IPS-18c (cell line): ENCODE measurements at regions not wholly inside any gene's neighbourhood (a gene's known extent, or its start where the extent isn't known, plus 50 kb on each side); places are given as distances from the start of the nearest gene placed in this dataset.
"Not testable (repeated sequence)": the region's sequence is repeated elsewhere in the genome, so short reads cannot be mapped to it uniquely, and the experiment has no call there.

ENCODE experiments used
- H3K4me3 ChIP-seq: 2 replicates; pipeline ENCODE4 v1.7.0; 2013; ENCODE audit warnings: low read depth, mild to moderate bottlenecking, low read length, moderate library complexity; ENCODE audit not compliant: insufficient read depth
- H3K9me3 ChIP-seq: one replicate; pipeline ENCODE4 v1.6.1; 2013; ENCODE audit warnings: mild to moderate bottlenecking, low read length, moderate library complexity; ENCODE audit not compliant: control insufficient read depth, insufficient read depth

DNA sequence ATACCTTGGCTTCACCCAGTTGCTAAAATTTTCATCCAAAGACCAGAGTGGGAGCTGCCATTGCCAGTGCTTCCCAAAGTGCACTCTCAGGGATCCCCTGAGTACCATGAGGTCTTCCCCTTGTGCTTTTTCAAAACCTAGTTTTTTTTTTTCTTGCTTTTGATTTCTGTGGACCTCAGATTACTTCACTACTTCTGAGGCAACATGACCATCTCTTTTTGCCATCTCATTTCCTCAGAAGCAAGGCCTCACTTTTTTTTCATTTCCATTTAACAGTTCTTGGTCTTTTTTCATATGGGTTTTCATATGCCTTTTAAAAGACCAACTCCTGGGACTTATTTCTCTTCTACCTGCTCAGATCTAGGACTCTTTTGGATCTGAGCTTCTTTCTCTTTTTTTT, 64.1 kb upstream of the MMS22L start:
- no peak overlapping the region for H3K4me3 ChIP-seq
- H3K9me3 ChIP-seq, result peaks cover 2% of the 10 kb centered on the region

DNA sequence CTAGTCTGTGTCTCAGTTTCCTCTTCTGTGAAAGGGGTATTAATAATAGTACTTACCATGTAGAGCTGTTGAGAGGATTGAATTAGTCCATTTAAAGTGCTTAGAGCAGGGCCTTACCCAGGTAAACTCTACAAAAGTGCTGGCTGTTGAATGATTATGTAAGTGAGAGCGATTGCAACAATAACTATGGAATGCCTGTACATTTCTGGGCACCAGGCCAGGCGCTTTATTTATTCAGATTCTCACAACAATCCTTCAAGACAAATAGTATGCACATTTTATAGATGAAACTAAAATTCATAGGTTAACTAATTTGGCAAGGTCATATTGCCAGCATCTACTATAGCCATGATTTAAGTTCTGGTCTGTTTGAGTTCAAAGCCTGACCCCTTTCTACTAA, 78.3 kb upstream of the MMS22L start:
- Histone ChIP-seq H3K4me3 (no peak overlapping the region), H3K9me3 (no peaks in the 10 kb centered on the region)

DNA sequence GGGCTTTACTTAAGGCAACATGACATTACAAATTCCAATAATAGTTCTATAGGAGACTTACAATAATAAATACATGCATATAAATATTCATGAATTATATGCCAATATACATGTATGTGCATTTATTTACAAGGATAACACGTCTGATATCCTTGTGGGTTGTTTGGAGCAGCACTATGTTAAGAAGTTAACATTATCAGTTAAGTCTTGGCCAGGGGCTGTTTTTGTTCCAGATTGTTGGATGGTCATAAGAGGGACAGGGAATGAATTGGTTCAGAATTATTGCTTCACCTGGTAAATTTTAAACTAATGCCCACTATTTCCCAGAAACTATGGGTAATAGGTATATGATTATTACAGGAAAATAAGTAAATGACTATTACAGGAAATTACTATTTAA, 81.3 kb upstream of the MMS22L start:
- Histone ChIP-seq H3K9me3 (no peaks in the 10 kb centered on the region), H3K4me3 (no peak overlapping the region)

DNA sequence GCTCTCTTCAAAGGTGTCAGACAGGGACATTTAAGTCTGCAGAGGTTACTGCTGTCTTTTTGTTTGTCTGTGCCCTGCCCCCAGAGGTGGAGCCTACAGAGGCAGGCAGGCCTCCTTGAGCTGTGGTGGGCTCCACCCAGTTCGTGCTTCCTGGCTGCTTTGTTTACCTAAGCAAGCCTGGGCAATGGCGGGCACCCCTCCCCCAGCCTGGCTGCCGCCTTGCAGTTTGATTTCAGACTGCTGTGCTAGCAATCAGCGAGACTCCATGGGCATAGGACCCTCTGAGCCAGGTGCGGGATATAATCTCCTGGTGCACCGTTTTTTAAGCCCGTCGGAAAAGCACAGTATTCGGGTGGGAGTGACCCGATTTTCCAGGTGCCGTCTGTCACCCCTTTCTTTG, 99.1 kb upstream of the MMS22L start:
- H3K9me3 ChIP-seq, H3K4me3 ChIP-seq: not testable (repeated sequence)

DNA sequence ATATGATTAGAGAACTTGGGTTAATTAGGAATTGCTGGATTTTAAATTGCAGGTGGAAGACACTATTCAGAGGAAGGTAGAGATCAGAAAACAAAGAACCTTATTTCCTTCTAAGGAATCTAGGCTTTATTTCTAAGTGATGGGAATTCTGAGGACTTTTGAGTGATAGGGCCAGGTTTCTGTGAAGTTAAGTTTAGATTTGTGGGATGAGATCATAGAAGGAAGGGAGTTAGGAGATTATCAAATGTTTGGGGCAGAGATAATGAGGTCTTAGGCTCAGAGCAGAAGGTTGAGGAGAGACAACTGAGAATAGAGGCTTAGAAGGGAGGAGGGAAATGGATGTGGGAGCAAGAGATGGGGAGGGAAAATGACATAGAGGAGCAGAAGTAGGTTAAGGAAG, 109.7 kb upstream of the MMS22L start:
- Histone ChIP-seq H3K4me3 (no peak overlapping the region), H3K9me3 (no peaks in the 10 kb centered on the region)

DNA sequence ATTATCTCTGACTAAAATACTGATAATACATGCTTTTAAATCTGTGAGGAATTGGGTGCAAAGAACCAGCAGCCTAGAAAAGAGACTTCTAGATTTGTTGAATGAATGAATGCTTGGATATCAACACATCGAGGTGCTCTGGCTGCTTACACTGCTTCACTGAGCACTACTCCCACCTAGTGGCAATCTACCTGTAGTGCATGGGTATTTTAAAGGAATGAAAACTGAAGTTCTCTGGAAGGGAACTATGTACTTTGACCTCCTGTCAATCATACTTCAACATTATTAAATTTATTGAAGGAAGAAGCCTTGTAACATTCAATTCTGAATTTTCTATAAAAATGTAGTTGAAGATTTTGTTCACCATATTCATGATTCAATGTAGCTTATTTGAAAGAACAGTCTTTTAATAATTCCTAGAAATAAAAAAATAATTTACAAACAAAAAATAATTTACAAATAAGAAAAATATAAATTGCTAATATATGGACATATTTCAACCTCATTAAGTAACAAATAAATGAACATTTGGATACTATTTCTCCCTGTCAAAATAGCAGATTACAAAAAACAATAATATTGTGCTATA, 111.2 kb upstream of the MMS22L start:
- H3K4me3 ChIP-seq, result no peak overlapping the region
- H3K9me3 ChIP-seq, result no peaks in the 10 kb centered on the region

DNA sequence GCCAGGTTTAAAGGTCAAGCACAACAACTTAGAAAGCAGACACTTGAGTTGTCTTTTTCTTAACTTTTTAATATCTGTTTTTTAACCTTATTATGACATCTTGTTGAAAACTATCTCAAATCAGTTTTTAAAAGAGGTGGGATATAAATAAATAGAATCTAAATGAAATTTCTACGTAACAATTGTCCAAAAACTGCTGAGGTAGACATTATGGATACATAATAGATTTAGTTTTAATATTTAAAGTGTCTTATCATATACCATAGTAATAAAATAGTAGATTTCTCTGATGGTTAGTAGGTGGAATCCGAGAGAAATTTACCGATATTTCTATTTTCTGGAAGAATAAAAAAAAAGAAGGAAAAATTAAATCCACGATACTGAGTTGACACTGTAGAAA, 113.9 kb upstream of the MMS22L start:
- no peak overlapping the region for H3K4me3 ChIP-seq

DNA sequence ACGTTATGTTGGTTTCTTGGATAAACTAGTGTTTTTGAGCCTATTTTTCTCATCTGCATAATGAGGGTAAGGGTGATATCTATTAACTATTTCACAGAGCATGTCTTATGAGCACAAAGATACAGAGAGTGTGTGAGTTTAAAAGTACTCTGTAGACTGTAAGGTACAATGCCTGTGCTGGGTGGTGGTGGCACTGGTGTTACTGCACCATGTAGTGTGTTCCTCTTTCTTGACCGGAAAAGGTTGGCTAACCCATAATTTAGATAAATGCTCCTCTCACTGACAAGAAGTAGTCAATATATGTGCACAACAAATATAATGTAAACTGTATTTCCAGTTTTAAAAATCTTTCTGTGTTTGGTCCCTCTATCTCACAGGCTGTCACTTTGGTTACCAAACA, 116.2 kb upstream of the MMS22L start:
- H3K4me3 ChIP-seq, result no peak overlapping the region
- no peaks in the 10 kb centered on the region for H3K9me3 ChIP-seq

More for the DNA sequence above, 113.9 kb upstream of the MMS22L start:
- H3K9me3 ChIP-seq, result no peaks in the 10 kb centered on the region

DNA sequence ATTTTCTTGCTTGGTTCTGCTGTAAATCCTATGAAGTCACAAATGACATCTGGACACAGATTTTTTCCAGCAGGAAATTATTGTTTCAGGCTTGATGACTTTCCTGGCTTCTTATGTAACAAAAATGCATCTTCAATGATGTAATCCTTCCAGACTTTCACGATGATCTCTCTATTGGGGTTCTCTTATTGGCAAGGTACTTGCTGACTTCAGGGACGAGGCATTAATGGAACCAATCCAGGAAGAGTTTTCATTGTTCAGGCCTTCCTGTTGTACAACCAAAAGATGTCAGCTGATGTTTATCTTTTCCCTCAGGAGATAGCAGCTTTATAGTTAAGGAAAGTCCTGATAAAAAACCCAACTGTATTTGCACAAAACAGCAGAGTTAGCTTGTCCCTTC, 118.5 kb upstream of the MMS22L start:
- H3K4me3 ChIP-seq, result no peak overlapping the region
- no peaks in the 10 kb centered on the region for H3K9me3 ChIP-seq

DNA sequence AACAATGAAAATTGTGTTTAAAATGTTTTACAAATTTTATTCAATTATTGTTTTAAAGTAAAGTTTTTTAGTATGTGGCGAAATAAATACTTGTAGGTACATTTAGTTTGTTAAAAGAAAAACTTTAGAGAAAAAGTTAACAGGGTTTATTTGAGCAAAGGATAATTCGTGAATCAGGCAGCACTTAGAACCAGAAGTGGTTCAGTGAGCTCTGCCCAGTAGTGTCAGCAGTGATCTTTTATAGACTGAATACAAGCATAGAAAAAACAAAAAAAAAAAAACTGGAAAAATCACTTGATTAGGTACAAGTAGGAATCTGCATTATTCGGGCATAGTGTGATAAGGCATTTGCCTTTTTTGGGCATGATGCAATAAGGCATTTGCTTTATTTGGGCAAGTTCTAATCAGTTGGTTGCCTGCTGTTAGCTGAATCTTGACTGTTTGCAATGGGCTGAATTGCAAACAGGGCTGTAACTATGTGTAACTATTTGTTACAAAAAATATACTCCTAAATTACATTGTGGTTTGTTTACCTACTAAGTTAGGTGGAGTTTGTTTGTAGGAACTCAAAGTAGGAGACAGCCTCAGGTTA, 122.9 kb upstream of the MMS22L start:
- Histone ChIP-seq H3K9me3 (no peaks in the 10 kb centered on the region), H3K4me3 (no peak overlapping the region)

DNA sequence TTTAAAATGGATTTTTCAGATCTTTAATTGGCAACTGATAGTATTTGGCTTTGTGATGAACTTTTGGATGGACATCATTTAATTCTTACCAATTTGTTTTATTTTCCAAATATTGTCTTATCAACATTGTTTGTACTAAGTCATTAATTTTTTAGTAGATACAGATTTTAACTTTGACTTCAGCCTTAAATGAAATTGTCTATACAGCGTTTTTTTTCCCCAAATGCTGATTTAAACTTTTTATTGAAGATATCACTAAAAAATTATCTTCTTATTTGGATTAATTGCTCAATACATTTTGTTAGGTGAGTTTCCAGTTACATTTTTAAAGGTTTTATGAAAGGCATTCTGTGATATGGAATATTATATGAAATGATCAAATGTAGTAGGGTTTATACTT, 123.6 kb upstream of the MMS22L start:
- Histone ChIP-seq H3K9me3 (no peaks in the 10 kb centered on the region), H3K4me3 (no peak overlapping the region)

DNA sequence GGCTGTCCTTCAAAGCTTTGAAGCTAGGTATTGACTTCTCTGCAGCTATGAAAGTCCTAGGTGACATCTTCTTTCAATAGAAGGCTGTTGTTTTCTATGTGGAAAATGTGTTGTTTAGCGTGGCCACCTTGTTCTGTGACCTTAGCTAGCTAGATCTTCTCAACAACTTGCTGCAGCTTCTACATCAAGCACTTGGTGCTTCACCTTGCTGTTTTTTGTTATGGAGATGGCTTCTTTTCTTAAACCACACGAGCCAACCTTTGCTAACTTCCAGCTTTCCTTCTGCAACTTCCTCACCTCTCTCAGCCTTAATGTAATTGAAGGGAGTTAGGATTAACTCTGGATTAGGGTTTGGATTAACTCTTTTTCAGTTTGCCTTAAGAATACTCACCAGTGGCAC, 128.6 kb upstream of the MMS22L start:
- Histone ChIP-seq H3K9me3 (peaks cover 2% of the 10 kb centered on the region), H3K4me3 (no peak overlapping the region)

DNA sequence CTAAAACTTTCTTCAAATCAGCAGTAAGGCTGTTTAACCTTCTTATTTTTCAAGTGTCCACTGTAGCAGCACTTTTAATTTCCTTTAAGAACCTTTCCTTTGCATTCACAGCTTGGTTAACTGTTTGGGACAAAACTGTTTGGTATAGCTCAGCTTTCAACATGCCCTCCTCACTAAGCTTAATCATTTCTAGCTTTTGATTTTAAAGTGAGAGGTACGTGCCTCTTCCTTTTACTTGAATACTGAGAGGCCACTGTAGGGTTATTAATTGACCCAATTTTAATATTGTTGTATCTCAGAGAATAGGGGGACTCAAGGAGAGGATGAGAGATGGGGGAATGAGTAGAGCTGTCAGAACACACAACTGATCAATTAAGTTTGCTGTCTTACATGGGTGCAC, 129.5 kb upstream of the MMS22L start:
- Histone ChIP-seq H3K4me3 (no peak overlapping the region), H3K9me3 (peaks cover 2% of the 10 kb centered on the region)

DNA sequence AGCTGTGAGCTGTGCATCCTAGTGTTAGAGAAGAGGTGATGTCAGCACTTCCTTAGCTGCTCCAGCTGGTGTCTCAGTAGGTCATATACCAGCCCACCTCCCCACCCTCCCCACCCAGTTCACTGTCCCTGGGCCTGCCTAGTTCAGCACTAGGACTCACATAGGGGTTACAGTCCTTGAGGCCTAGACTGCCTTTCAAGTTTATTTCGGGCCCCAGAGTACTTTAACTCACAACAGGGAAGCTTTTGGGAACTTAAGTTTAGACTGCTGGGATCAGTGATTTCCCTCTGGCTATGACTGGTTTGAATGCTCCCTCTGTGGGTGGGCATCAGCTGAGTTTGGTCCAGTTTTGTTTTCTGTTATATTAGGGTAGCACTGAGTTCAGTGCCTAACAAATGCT, 139.2 kb upstream of the MMS22L start:
- no peak overlapping the region for H3K4me3 ChIP-seq
- no peaks in the 10 kb centered on the region for H3K9me3 ChIP-seq

DNA sequence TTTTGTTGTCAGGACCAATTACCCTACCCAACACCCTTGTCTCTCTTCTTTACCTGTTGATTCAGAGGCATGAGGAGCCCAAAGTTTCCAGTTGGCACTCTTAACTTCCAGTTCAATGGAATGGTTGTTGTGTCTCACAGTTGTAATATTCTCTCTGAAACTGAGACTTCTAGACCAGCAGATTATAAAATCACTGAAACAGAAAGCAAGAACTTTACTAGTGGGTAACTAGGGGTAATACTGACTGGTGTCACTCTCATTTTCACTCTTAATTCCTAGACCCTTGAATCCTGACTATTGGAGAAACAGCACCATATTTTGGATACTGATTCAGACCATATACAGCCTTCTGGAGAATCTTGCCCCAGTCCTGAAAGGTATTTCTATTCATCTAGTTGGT, 140.2 kb upstream of the MMS22L start:
- Histone ChIP-seq H3K9me3 (no peaks in the 10 kb centered on the region), H3K4me3 (no peak overlapping the region)

DNA sequence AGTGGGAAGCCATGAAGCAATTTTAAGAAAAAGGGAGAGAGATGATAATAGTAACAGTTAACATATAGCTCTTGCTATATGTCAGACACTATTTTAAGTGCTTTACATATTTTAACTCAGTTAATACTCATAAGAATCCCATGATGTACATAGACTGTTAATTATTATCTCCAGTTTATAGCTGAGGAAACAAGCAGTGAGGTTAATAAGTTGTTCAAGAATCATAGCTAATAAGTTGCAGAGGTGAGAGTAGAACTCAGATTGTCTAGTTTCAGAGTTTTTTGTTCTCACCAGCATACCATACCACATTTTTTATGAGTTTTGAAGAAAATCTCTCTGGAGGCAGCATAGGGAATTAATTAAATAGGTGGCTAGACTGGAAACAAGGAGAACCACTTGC, 144.6 kb upstream of the MMS22L start:
- Histone ChIP-seq H3K9me3 (no peaks in the 10 kb centered on the region), H3K4me3 (no peak overlapping the region)

DNA sequence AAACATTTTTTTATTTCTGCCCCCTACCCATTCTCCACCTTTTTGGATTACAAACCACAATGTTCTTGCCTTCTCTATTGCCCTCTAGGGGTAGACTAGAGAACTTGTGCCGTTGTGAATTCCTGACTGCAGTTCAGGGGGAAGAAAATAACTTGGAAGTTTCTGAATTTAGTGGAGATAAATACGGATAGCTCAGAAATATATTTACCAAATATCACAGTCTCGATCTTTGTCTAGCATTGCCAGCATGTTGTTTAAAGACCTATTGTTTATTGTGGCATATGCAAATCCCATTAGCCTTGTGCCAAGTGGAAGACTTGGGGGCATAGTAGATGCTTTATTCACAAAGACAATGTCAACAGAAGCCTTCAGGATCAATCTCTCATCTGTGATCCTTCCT, 154.1 kb upstream of the MMS22L start:
- Histone ChIP-seq H3K9me3 (no peaks in the 10 kb centered on the region), H3K4me3 (no peak overlapping the region)

DNA sequence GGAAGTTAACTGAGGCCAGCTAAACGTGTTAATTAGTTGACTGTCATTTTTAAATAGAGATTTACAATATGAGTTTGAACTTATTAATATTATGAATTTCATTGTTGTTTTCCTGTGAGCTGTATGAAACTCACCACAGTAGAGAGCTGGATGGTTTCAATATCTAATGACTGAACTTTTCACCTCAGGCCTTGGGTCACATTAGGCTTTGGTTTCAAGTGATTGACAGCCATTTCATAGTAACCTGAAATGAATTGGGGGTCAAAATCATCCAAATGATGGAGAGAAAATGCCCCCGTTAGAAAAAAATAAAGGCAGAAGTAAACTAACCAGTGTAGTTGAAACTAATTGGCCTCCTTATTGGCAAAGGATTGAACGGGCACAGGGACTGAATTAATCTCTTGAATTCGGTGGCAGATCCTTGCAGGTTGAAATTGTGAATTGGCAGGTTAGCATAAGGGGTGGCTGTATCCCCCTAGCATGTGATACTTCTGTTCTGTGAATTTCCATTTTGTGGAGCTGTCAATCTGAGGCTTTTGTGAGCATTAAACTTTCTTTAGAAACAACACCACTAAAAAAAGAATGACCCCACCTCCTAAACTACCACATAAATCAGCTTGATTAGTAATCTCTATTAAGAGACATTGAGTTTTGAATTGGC, 155.1 kb upstream of the MMS22L start:
- H3K9me3 ChIP-seq, result no peaks in the 10 kb centered on the region

More for the DNA sequence above, 155.1 kb upstream of the MMS22L start:
- H3K4me3 ChIP-seq, result no peak overlapping the region
